Liver (tissue), 3 donors: ENCODE measurements at regions not wholly inside any gene's neighbourhood (a gene's known extent, or its start where the extent isn't known, plus 50 kb on each side); places are given as distances from the start of the nearest gene placed in this dataset.

Source experiments
- EGR1 ChIP-seq, 2 donors: IDR thresholded peaks; 2 replicates each; pipeline ENCODE4 v1.6.1; 2016 to 2018; ENCODE audit warnings: antibody characterized with exemption in 2 of 2, low read depth in 2 of 2
- FOXA1 ChIP-seq: IDR thresholded peaks from 2 replicates; pipeline ENCODE4 v1.6.1; 2016; ENCODE audit warnings: antibody characterized with exemption
- GABPA ChIP-seq, 2 donors: IDR thresholded peaks in 1 of 2; conservative IDR thresholded peaks in 1 of 2; 2 replicates each; pipeline ENCODE4 v1.6.1; 2016; ENCODE audit warnings: antibody characterized with exemption in 2 of 2, mild to moderate bottlenecking in 1 of 2, moderate library complexity in 1 of 2
- JUND ChIP-seq, 2 donors: IDR thresholded peaks; 2 replicates each; pipeline ENCODE4 v1.6.1; 2016; ENCODE audit warnings: antibody characterized with exemption in 2 of 2
- NR2F2 ChIP-seq: IDR thresholded peaks from 2 replicates; pipeline ENCODE4 v1.6.1; 2016; ENCODE audit warnings: antibody characterized with exemption
- SP1 ChIP-seq: IDR thresholded peaks from 2 replicates; pipeline ENCODE4 v1.6.1; 2018; ENCODE audit warnings: antibody characterized with exemption, mild to moderate bottlenecking
- TAF1 ChIP-seq: conservative IDR thresholded peaks from 2 replicates; pipeline ENCODE4 v1.6.1; 2016; ENCODE audit warnings: antibody characterized with exemption, mild to moderate bottlenecking
- YY1 ChIP-seq: IDR thresholded peaks from 2 replicates; pipeline ENCODE4 v1.6.1; 2016; ENCODE audit warnings: antibody characterized with exemption, mild to moderate bottlenecking
- TF ChIP-seq, protein P1 (sequence below): fragments of 150-350 bp; IDR thresholded peaks from 2 replicates; pipeline ENCODE4 v1.5.1; 2017; ENCODE audit warnings: improper control_type of control experiment, low read depth, low read length; ENCODE audit not compliant: missing input control
- TF ChIP-seq, protein P2 (sequence below): IDR thresholded peaks from 2 replicates; pipeline ENCODE4 v1.6.1; 2016; ENCODE audit warnings: antibody characterized with exemption, mild to moderate bottlenecking
- TF ChIP-seq, protein P3 (sequence below): IDR thresholded peaks from 2 replicates; pipeline ENCODE4 v1.6.1; 2016; ENCODE audit warnings: antibody characterized with exemption
- TF ChIP-seq, protein P4 (sequence below): IDR thresholded peaks from 2 replicates; pipeline ENCODE4 v1.6.1; 2016; ENCODE audit warnings: antibody characterized with exemption
- TF ChIP-seq, protein P5 (sequence below): IDR thresholded peaks from 2 replicates; pipeline ENCODE4 v1.6.1; 2016; ENCODE audit warnings: antibody characterized with exemption
- donor health status: healthy.
- donor health status: healthy.

DNA sequence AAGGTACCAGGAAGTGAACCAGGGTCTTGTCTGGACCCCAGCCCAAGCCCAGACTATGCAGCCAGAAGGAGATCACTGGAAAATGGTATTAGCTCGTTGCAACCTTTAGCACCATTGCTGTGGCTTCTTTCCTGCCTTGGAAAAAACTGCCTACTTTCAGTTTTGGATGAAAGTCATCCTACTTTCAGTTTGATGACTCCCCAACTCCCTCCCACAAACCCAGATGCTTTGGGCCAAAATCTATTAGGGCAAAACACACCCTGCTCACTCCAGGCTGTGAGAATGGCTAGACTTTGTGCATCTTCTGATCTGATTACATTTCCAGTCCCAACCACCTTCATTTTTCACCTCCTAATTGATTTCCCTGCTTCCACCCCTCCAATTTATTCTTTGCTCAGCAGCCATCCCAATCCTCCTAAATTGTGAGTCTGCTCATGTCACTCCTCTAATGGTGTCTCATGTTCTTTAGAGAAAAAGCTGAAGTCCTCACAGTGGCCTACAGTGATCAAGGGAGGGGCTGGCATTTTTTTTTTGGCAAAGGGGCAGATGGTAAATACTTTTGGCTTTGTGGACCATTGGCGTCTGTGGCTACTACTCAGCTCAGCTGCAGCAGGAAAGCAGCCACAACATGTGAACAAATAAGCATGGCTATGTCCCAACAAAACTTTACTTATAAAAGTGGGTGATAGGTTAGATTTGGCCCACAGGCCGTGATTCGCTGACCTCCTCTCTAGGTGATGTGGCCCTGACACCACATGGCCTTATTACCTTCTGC is 368.7 kb downstream of the SLC4A3 start:
- TF ChIP-seq EGR1 (IDR thresholded peaks at IDR 0.05; ENCODE audit: low read depth in 2 of 2) = no peak
- no peak for TF ChIP-seq TAF1
- no peak for TF ChIP-seq NR2F2
- TF ChIP-seq JUND (IDR thresholded peaks at IDR 0.05) = no peak
- TF ChIP-seq, protein P1, sequence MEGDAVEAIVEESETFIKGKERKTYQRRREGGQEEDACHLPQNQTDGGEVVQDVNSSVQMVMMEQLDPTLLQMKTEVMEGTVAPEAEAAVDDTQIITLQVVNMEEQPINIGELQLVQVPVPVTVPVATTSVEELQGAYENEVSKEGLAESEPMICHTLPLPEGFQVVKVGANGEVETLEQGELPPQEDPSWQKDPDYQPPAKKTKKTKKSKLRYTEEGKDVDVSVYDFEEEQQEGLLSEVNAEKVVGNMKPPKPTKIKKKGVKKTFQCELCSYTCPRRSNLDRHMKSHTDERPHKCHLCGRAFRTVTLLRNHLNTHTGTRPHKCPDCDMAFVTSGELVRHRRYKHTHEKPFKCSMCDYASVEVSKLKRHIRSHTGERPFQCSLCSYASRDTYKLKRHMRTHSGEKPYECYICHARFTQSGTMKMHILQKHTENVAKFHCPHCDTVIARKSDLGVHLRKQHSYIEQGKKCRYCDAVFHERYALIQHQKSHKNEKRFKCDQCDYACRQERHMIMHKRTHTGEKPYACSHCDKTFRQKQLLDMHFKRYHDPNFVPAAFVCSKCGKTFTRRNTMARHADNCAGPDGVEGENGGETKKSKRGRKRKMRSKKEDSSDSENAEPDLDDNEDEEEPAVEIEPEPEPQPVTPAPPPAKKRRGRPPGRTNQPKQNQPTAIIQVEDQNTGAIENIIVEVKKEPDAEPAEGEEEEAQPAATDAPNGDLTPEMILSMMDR = no peak
- no peak for TF ChIP-seq GABPA (IDR thresholded peaks at IDR 0.05 in 1 of 2, conservative IDR thresholded peaks at IDR 0.05 in 1 of 2)
- TF ChIP-seq, protein P2, sequence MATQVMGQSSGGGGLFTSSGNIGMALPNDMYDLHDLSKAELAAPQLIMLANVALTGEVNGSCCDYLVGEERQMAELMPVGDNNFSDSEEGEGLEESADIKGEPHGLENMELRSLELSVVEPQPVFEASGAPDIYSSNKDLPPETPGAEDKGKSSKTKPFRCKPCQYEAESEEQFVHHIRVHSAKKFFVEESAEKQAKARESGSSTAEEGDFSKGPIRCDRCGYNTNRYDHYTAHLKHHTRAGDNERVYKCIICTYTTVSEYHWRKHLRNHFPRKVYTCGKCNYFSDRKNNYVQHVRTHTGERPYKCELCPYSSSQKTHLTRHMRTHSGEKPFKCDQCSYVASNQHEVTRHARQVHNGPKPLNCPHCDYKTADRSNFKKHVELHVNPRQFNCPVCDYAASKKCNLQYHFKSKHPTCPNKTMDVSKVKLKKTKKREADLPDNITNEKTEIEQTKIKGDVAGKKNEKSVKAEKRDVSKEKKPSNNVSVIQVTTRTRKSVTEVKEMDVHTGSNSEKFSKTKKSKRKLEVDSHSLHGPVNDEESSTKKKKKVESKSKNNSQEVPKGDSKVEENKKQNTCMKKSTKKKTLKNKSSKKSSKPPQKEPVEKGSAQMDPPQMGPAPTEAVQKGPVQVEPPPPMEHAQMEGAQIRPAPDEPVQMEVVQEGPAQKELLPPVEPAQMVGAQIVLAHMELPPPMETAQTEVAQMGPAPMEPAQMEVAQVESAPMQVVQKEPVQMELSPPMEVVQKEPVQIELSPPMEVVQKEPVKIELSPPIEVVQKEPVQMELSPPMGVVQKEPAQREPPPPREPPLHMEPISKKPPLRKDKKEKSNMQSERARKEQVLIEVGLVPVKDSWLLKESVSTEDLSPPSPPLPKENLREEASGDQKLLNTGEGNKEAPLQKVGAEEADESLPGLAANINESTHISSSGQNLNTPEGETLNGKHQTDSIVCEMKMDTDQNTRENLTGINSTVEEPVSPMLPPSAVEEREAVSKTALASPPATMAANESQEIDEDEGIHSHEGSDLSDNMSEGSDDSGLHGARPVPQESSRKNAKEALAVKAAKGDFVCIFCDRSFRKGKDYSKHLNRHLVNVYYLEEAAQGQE = no peak
- TF ChIP-seq, protein P3, sequence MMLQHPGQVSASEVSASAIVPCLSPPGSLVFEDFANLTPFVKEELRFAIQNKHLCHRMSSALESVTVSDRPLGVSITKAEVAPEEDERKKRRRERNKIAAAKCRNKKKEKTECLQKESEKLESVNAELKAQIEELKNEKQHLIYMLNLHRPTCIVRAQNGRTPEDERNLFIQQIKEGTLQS = no peak
- TF ChIP-seq FOXA1 = no peak
- TF ChIP-seq SP1 = no peak
- TF ChIP-seq, protein P4, sequence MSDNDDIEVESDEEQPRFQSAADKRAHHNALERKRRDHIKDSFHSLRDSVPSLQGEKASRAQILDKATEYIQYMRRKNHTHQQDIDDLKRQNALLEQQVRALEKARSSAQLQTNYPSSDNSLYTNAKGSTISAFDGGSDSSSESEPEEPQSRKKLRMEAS = no peak
- TF ChIP-seq YY1 = no peak
- TF ChIP-seq, protein P5, sequence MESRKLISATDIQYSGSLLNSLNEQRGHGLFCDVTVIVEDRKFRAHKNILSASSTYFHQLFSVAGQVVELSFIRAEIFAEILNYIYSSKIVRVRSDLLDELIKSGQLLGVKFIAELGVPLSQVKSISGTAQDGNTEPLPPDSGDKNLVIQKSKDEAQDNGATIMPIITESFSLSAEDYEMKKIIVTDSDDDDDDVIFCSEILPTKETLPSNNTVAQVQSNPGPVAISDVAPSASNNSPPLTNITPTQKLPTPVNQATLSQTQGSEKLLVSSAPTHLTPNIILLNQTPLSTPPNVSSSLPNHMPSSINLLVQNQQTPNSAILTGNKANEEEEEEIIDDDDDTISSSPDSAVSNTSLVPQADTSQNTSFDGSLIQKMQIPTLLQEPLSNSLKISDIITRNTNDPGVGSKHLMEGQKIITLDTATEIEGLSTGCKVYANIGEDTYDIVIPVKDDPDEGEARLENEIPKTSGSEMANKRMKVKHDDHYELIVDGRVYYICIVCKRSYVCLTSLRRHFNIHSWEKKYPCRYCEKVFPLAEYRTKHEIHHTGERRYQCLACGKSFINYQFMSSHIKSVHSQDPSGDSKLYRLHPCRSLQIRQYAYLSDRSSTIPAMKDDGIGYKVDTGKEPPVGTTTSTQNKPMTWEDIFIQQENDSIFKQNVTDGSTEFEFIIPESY = no peak
